CD4-positive, alpha-beta memory T cell (primary cell): ENCODE measurements at regions not wholly inside any gene's neighbourhood (a gene's known extent, or its start where the extent isn't known, plus 50 kb on each side); places are given as distances from the start of the nearest gene placed in this dataset.
A peak's percentile ranks its signal among the peaks of the same experiment; 100 is the strongest.

Experiments
- CTCF ChIA-PET: fragments of 350-600 bp; sonication (Branson Sonifier 250); formaldehyde crosslinking; loops from one replicate; lab custom pipeline; 2021; ENCODE audit warnings: inconsistent platforms; ENCODE audit not compliant: partially characterized antibody; lab: Charles Lee
- POLR2A ChIA-PET: fragments of 350-600 bp; sonication (Branson Sonifier 250); formaldehyde crosslinking; loops from one replicate; lab custom pipeline; 2021; ENCODE audit not compliant: partially characterized antibody; lab: Charles Lee
- DNase-seq, 5 donors: peaks; one replicate each; pipeline versions ENCODE4 v3.0.0 to v3.0.0-alpha.2; 2020 to 2022; ENCODE audit warnings: mixed read lengths in 1 of 5
- H3K27ac ChIP-seq: one replicate; pipeline ENCODE4 v1.7.0; 2013; ENCODE audit warnings: low read depth, low read length
- H3K27me3 ChIP-seq: 2 replicates; pipeline ENCODE4 v1.7.0; 2013; ENCODE audit warnings: mild to moderate bottlenecking, low read length, moderate library complexity; ENCODE audit not compliant: insufficient read depth
- H3K36me3 ChIP-seq: 2 replicates; pipeline ENCODE4 v1.7.0; 2013; ENCODE audit warnings: mild to moderate bottlenecking, low read length, moderate library complexity; ENCODE audit not compliant: insufficient read depth
- H3K4me1 ChIP-seq: 2 replicates; pipeline ENCODE4 v1.7.0; 2013; ENCODE audit warnings: mild to moderate bottlenecking, low read length, moderate library complexity; ENCODE audit not compliant: insufficient read depth
- H3K4me3 ChIP-seq, 2 donors: one replicate each; pipeline ENCODE4 v1.7.0; 2013; ENCODE audit warnings: low read length in 2 of 2, mild to moderate bottlenecking in 1 of 2
- H3K9me3 ChIP-seq, 2 donors: one replicate each; pipeline ENCODE4 v1.7.0; 2013; ENCODE audit warnings: low read length in 2 of 2, control low read depth in 1 of 2; ENCODE audit not compliant: control insufficient read depth in 1 of 2
- H3K27ac Mint-ChIP-seq, 7 donors: one replicate each; pipeline ENCODE4 v1.8.0; 2020 to 2021; ENCODE audit warnings: mixed read lengths in 7 of 7, mild to moderate bottlenecking in 6 of 7, inconsistent platforms in 3 of 7, moderate library complexity in 3 of 7
- H3K27me3 Mint-ChIP-seq, 2 donors: one replicate each; pipeline ENCODE4 v1.8.0; 2020 to 2021; ENCODE audit warnings: mixed read lengths in 2 of 2
- H3K36me3 Mint-ChIP-seq, 2 donors: one replicate each; pipeline ENCODE4 v1.8.0; 2020 to 2021; ENCODE audit warnings: mixed read lengths in 2 of 2, inconsistent platforms in 1 of 2, mild to moderate bottlenecking in 1 of 2
- H3K4me1 Mint-ChIP-seq, 4 donors: one replicate each; pipeline ENCODE4 v1.8.0; 2020 to 2021; ENCODE audit warnings: mixed read lengths in 4 of 4, mild to moderate bottlenecking in 1 of 4
- H3K4me3 Mint-ChIP-seq, 8 donors: one replicate each; pipeline ENCODE4 v1.8.0; 2020 to 2021; ENCODE audit warnings: mixed read lengths in 8 of 8, mild to moderate bottlenecking in 7 of 8, moderate library complexity in 6 of 8, inconsistent platforms in 3 of 8
- H3K9me3 Mint-ChIP-seq, 8 donors: one replicate each; pipeline ENCODE4 v1.8.0; 2020 to 2021; ENCODE audit warnings: mixed read lengths in 8 of 8, mild to moderate bottlenecking in 5 of 8, inconsistent platforms in 3 of 8, moderate library complexity in 1 of 8
- intact Hi-C: fragments of 100-400 bp; cut with micrococcal nuclease; formaldehyde crosslinking; loops from one replicate; pipeline ENCODE4 v1.15.1; 2023

- Histone ChIP-seq H3K4me3 (no peak overlapping the region), H3K27me3 (no peaks in the 10 kb centered on the region), H3K27ac (no peak overlapping the region), H3K36me3 (no peaks in the 10 kb centered on the region), H3K4me1 (peaks cover 4% of the 10 kb centered on the region), H3K9me3 (no peaks in the 10 kb centered on the region)
- Mint-ChIP-seq H3K36me3 (no peaks in the 10 kb centered on the region), H3K4me3 (no peak overlapping the region), H3K27ac (no peak overlapping the region), H3K27me3 (no peaks in the 10 kb centered on the region), H3K9me3 (peaks cover 0 to 2% (median 0%) of the 10 kb centered on the region in 8 donors), H3K4me1 (no peaks in the 10 kb centered on the region)
- ChIA-PET POLR2A (no interaction called here), CTCF (interaction anchor here (2.1 to 12.4 kb wide), 2 partner anchors 9 to 347 kb away, joined by 5 to 184 read pairs; no protein-coding TSS in a partner anchor)
- intact Hi-C loops, result no loop called here
- no peak for DNase-seq
Observed at GRCh38 chr15:66955001-66955516, 110.3 kb upstream of the SMAD3 start.

- Histone ChIP-seq H3K4me1 (peaks cover 4% of the 10 kb centered on the region), H3K36me3 (no peaks in the 10 kb centered on the region), H3K9me3 (no peaks in the 10 kb centered on the region), H3K27ac (no peak overlapping the region), H3K4me3 (no peak overlapping the region), H3K27me3 (no peaks in the 10 kb centered on the region)
- intact Hi-C loops, result no loop called here
- Mint-ChIP-seq H3K9me3 (peaks cover 0 to 2% (median 0%) of the 10 kb centered on the region in 8 donors), H3K27me3 (no peaks in the 10 kb centered on the region), H3K36me3 (no peaks in the 10 kb centered on the region), H3K4me1 (no peaks in the 10 kb centered on the region), H3K4me3 (no peak overlapping the region), H3K27ac (no peak overlapping the region)
- no peak for DNase-seq
- POLR2A ChIA-PET, result no interaction called here
- CTCF ChIA-PET, result interaction anchor here (2.1 kb wide), 1 partner anchor 10 kb away, joined by 5 read pairs; no protein-coding TSS in a partner anchor
Observed at GRCh38 chr15:66955871-66956585, 109.4 kb upstream of the SMAD3 start.

- no peaks in the 10 kb centered on the region for H3K27me3 Mint-ChIP-seq
- H3K4me1 Mint-ChIP-seq, result no peaks in the 10 kb centered on the region
- no peak overlapping the region for H3K27ac ChIP-seq
- DNase-seq, result no peak
- H3K9me3 ChIP-seq, result no peaks in the 10 kb centered on the region
- H3K4me1 ChIP-seq, result peaks cover 4% of the 10 kb centered on the region
- H3K36me3 ChIP-seq, result no peaks in the 10 kb centered on the region
- no peak overlapping the region for H3K4me3 ChIP-seq
- peaks cover 0 to 2% (median 0%) of the 10 kb centered on the region in 8 donors for H3K9me3 Mint-ChIP-seq
- no peaks in the 10 kb centered on the region for H3K27me3 ChIP-seq
- intact Hi-C loops, result no loop called here
- H3K27ac Mint-ChIP-seq, result no peak overlapping the region
- ChIA-PET CTCF (interaction anchor here (2.1 kb wide), 1 partner anchor 11 kb away, joined by 5 read pairs; no protein-coding TSS in a partner anchor), POLR2A (no interaction called here)
- no peak overlapping the region for H3K4me3 Mint-ChIP-seq
- no peaks in the 10 kb centered on the region for H3K36me3 Mint-ChIP-seq
Observed at GRCh38 chr15:66956672-66957430, 108.6 kb upstream of the SMAD3 start.

DNA sequence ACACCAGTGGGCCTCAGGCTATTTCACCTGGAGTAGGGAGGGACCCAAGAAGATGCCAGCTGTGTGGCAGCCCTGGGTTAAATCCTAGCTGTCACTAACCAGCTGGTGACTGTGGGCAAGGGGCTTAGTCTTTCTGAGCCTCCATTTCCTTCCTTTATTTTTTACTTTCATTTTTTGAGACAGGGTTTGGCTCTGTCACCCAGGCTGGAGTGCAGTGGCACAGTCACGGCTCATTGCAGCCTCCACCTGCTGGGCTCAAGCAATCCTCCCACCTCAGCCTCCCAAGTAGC lies 108.0 kb upstream of the SMAD3 start:
- no peaks in the 10 kb centered on the region for H3K9me3 ChIP-seq
- no peak overlapping the region for H3K27ac Mint-ChIP-seq
- no peak overlapping the region for H3K4me3 ChIP-seq
- H3K36me3 ChIP-seq, result no peaks in the 10 kb centered on the region
- DNase-seq, result no peak
- no peak overlapping the region for H3K27ac ChIP-seq
- H3K27me3 ChIP-seq, result no peaks in the 10 kb centered on the region
- no peaks in the 10 kb centered on the region for H3K36me3 Mint-ChIP-seq
- H3K4me1 Mint-ChIP-seq, result no peaks in the 10 kb centered on the region
- POLR2A ChIA-PET, result no interaction called here
- CTCF ChIA-PET, result interaction anchor here (2.1 kb wide), 1 partner anchor 11 kb away, joined by 5 read pairs; no protein-coding TSS in a partner anchor
- intact Hi-C loops, result no loop called here
- peaks cover 0 to 2% (median 0%) of the 10 kb centered on the region in 8 donors for H3K9me3 Mint-ChIP-seq
- H3K4me3 Mint-ChIP-seq, result no peak overlapping the region
- H3K27me3 Mint-ChIP-seq, result no peaks in the 10 kb centered on the region
- H3K4me1 ChIP-seq, result peaks cover 4% of the 10 kb centered on the region

GRCh38 chr15:66959066-66959465 lies 106.3 kb upstream of the SMAD3 start:
- Histone ChIP-seq H3K9me3 (no peaks in the 10 kb centered on the region), H3K27ac (no peak overlapping the region), H3K27me3 (no peaks in the 10 kb centered on the region), H3K4me3 (no peak overlapping the region), H3K36me3 (no peaks in the 10 kb centered on the region), H3K4me1 (peaks cover 4% of the 10 kb centered on the region)
- Mint-ChIP-seq H3K9me3 (peaks cover 0 to 2% (median 0%) of the 10 kb centered on the region in 8 donors), H3K27me3 (no peaks in the 10 kb centered on the region), H3K27ac (no peak overlapping the region), H3K4me1 (no peaks in the 10 kb centered on the region), H3K36me3 (no peaks in the 10 kb centered on the region), H3K4me3 (no peak overlapping the region)
- POLR2A ChIA-PET, result no interaction called here
- intact Hi-C loops, result no loop called here
- CTCF ChIA-PET, result interaction anchor here (0.7 to 1.5 kb wide), 3 partner anchors 10 to 336 kb away, joined by 3 to 4 read pairs (median 4); no protein-coding TSS in a partner anchor
- DNase-seq, result no peak

- ChIA-PET CTCF (interaction anchor here (0.7 to 1.3 kb wide), 2 partner anchors 13 to 54 kb away, joined by 3 to 4 read pairs; no protein-coding TSS in a partner anchor), POLR2A (no interaction called here)
- intact Hi-C loops, result no loop called here
- no peak overlapping the region for H3K4me3 Mint-ChIP-seq
- peak overlapping the region in 1 of 7 donors; percentile 7 for H3K27ac Mint-ChIP-seq
- no peaks in the 10 kb centered on the region for H3K27me3 Mint-ChIP-seq
- Histone ChIP-seq H3K36me3 (no peaks in the 10 kb centered on the region), H3K27me3 (no peaks in the 10 kb centered on the region), H3K4me1 (peaks cover 4% of the 10 kb centered on the region), H3K4me3 (no peak overlapping the region), H3K9me3 (no peaks in the 10 kb centered on the region), H3K27ac (no peak overlapping the region)
- no peaks in the 10 kb centered on the region for H3K36me3 Mint-ChIP-seq
- H3K9me3 Mint-ChIP-seq, result peaks cover 0 to 2% (median 0%) of the 10 kb centered on the region in 8 donors
- no peaks in the 10 kb centered on the region for H3K4me1 Mint-ChIP-seq
- DNase-seq, result no peak
Observed at GRCh38 chr15:66959875-66960274, 105.5 kb upstream of the SMAD3 start.

GRCh38 chr15:66960519-66960918 lies 104.9 kb upstream of the SMAD3 start:
- Histone ChIP-seq H3K27ac (no peak overlapping the region), H3K4me3 (no peak overlapping the region), H3K9me3 (no peaks in the 10 kb centered on the region), H3K36me3 (no peaks in the 10 kb centered on the region), H3K27me3 (no peaks in the 10 kb centered on the region), H3K4me1 (peaks cover 4% of the 10 kb centered on the region)
- ChIA-PET POLR2A (no interaction called here), CTCF (interaction anchor here (1.3 kb wide), 1 partner anchor 14 kb away, joined by 4 read pairs; no protein-coding TSS in a partner anchor)
- intact Hi-C loops, result no loop called here
- H3K36me3 Mint-ChIP-seq, result no peaks in the 10 kb centered on the region
- no peak overlapping the region for H3K4me3 Mint-ChIP-seq
- H3K9me3 Mint-ChIP-seq, result peaks cover 0 to 2% (median 0%) of the 10 kb centered on the region in 8 donors
- H3K27ac Mint-ChIP-seq, result no peak overlapping the region
- H3K4me1 Mint-ChIP-seq, result no peaks in the 10 kb centered on the region
- no peaks in the 10 kb centered on the region for H3K27me3 Mint-ChIP-seq
- no peak for DNase-seq
